NB4 (cell line): ENCODE measurements at regions not wholly inside any gene's neighbourhood (a gene's known extent, or its start where the extent isn't known, plus 50 kb on each side); places are given as distances from the start of the nearest gene placed in this dataset.

Experiments
- CTCF ChIP-seq: IDR thresholded peaks from one replicate; pipeline ENCODE4 v1.5.1; 2012; ENCODE audit warnings: low read depth, low read length
- MYC ChIP-seq: IDR thresholded peaks from 2 replicates; pipeline ENCODE4 v1.6.1; 2011; ENCODE audit warnings: low read depth, low read length
- POLR2A ChIP-seq: IDR thresholded peaks from 2 replicates; pipeline ENCODE4 v1.6.1; 2011; ENCODE audit warnings: mild to moderate bottlenecking; ENCODE audit not compliant: insufficient read length; ENCODE audit errors: extremely low read depth

GRCh38 chr5:173808079-173808808 lies 79.9 kb upstream of the CPEB4 start:
- TF ChIP-seq POLR2A, result no peak
- no peak for TF ChIP-seq CTCF
- no peak for TF ChIP-seq MYC
